ENCODE measurements at regions not wholly inside any gene's neighbourhood (a gene's known extent, or its start where the extent isn't known, plus 50 kb on each side); places are given as distances from the start of the nearest gene placed in this dataset.

DNA sequence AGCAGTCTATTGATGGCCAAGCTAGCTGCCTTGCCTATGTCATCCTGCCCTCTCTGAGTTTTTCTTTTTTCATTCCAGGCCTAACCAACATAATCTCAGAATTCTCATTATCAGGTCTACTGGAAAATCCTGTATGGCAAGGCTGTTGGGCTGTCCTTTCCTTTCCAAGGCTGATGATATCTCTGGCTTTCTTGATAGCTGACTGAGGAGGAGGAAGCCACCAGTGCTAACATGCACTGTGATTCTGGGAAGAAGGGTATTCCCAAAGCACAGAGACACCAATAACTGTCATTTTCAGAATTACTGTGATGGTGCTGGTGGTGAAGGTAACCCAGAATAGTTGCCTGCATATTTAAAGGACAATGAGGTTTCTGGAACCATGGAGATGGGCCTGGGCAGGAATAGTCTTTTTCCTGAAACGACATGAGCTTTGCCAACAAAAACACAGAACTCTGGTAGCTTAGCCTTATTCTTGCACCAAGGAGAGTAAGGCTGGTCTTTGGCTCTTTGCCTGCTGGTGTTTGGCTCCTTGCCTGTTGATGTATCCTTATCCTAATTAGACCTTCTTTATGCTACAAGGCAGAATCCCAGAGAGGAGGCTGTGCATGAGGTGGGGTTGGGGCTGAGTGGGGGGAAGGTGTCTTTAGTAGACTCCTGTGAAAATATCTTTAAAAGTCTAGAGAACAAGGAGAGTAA lies 157.4 kb downstream of the TNFSF18 start:
- DNase-seq (ENCODE audit: extremely low read depth, low read depth): no peak
- TF ChIP-seq, protein P1, sequence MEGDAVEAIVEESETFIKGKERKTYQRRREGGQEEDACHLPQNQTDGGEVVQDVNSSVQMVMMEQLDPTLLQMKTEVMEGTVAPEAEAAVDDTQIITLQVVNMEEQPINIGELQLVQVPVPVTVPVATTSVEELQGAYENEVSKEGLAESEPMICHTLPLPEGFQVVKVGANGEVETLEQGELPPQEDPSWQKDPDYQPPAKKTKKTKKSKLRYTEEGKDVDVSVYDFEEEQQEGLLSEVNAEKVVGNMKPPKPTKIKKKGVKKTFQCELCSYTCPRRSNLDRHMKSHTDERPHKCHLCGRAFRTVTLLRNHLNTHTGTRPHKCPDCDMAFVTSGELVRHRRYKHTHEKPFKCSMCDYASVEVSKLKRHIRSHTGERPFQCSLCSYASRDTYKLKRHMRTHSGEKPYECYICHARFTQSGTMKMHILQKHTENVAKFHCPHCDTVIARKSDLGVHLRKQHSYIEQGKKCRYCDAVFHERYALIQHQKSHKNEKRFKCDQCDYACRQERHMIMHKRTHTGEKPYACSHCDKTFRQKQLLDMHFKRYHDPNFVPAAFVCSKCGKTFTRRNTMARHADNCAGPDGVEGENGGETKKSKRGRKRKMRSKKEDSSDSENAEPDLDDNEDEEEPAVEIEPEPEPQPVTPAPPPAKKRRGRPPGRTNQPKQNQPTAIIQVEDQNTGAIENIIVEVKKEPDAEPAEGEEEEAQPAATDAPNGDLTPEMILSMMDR (IDR thresholded peaks at IDR 0.05; ENCODE audit: low read depth, low read length): no peak

DNA sequence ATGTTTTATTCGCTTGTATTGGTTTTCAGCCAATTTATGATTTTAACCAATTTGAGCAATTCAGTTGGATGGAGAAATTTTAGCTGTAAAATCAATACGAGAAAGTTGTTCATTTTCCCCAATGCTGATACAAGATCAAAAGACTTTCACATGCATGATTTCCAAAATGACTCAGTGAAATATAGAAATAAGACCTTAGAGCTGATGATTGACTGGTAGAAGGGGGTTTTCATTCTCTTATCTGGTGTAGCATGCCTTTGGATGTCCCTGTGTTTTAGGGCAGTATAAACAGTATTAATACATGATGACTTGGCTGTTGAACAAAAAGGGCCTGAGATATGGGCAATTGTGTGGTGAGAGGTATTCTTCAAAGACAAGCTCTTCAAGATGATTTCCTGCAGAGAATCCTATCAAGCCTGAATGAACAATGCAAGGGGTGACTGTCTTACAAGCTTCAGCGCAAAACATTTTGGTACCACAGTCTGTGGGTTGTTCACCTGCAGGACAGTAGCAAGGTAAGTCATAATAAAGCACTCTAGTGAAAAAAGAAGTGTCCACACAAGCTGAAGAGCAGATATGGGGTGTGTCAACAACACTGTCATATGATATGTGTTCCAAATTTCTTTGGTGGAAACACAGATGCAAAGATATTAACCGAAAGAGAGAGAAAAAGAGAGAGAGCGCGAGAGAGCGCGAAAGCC lies 156.2 kb downstream of the TNFSF18 start:
- TF ChIP-seq, protein P1 (IDR thresholded peaks at IDR 0.05; ENCODE audit: low read depth, low read length): no peak
- no peak for DNase-seq (ENCODE audit: extremely low read depth, low read depth)

DNA sequence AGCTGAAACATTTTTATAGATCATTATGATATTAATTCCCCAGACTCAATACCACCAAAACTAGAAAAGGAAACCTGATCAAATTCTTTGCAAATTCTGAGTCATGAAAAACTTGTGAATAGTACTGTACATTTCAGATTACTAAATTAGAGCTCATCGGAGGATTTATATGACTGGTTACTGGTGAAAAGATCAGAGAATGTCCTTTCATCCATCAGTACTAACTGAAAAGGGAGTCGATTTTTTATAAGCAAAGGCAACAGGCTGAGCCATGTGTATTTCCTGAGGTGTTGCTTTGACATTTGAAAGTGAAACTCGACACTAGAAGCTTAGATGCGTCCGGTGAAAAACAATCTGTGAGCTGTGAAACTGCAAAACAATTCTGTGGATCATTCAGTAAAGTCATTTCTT lies 155.7 kb downstream of the TNFSF18 start:
- no peak for DNase-seq (ENCODE audit: extremely low read depth, low read depth)
- TF ChIP-seq, protein P1 (IDR thresholded peaks at IDR 0.05; ENCODE audit: low read depth, low read length): no peak

DNA sequence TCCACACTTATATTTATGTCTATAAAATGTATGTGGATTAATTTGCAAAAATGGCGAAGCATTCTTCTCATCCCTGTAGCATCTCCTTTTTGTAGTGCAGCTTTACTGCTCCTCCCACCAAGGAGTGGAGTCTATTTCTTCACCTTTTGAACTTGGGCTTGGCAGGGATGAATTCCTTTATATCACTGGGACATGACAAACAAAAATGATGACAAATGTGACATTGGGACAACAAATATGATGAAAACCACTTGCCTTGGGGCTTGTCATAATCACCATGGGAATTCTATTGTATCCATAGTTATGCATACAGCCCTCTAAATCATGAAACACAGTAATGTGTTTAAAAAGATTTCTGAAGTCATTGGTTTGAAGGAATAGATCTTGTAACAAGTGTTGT lies 155.0 kb downstream of the TNFSF18 start:
- TF ChIP-seq, protein P1 (IDR thresholded peaks at IDR 0.05; ENCODE audit: low read depth, low read length): no peak
- DNase-seq (ENCODE audit: extremely low read depth, low read depth): no peak

DNA sequence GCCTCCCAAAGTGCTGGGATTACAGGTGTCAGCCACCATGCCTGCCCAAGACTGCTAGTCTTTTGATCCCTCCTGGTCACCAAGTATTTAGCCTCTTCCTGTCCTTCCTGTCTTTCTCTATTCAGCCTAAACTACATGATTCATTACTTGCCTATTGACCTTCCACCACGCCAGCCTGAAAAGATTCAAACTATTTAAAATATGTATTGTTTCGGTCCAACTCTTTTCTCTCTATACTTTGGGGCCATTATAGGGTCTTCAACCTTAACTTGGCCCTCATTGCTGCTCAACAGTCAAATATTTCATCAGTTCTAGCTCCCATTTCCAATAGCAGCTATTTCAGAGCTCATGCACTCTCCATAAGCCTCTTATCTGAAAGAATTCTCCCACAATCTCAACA lies 153.0 kb downstream of the TNFSF18 start:
- TF ChIP-seq, protein P1 (IDR thresholded peaks at IDR 0.05; ENCODE audit: low read depth, low read length): no peak
- DNase-seq (ENCODE audit: extremely low read depth, low read depth): no peak

DNA sequence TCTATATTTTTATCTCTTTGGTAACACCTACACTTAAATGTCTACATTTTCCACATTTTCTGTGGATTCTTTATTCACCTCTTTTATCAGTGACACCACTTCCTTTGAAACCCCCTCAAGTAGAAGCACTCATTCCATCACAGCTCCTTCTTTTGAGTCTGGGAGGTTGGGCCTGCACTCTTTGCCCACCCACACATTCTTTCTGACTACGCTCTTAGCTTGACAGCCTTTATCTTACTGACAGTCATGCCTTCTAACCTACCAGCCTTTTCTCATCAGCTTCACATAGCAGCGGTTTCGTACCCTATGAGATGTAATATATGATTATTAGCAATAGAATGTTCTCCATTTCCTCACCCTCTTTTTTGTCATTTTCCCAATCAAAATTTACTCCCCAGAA lies 151.9 kb downstream of the TNFSF18 start:
- TF ChIP-seq, protein P1 (IDR thresholded peaks at IDR 0.05; ENCODE audit: low read depth, low read length): no peak
- DNase-seq (ENCODE audit: extremely low read depth, low read depth): no peak

DNA sequence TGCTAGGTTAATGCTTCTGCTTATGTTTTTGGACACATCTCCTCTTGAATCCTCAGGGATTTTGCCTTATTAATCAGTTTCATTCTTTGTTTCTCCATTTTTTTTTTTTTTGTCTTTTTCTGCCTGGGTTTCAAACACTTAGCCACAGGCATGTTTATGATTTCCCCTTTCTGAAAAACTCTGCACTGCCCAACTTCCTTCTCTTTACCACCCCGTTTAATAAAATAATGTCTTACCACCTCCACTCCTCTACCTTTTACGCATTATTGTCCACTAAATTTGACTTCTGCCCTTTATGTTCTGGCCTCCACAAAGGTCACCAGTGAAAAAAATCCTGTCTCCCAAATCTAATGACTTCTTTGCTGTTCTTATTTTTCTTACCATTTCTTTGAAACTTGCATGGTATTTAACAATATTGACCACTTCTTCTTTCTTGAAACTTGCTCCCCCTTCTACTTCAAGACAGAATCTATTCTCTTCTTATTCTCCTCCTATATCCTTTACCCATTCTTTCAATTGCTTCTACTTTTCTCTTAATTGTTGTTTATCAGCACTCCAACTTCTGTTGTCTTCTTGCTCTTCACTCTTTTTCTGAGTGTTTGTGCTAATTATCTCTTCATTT lies 150.3 kb downstream of the TNFSF18 start:
- no peak for DNase-seq (ENCODE audit: extremely low read depth, low read depth)
- TF ChIP-seq, protein P1 (IDR thresholded peaks at IDR 0.05; ENCODE audit: low read depth, low read length): no peak

All from AG09319 (cell line).